ENCODE measurements at regions not wholly inside any gene's neighbourhood (a gene's known extent, or its start where the extent isn't known, plus 50 kb on each side); places are given as distances from the start of the nearest gene placed in this dataset.

DNA sequence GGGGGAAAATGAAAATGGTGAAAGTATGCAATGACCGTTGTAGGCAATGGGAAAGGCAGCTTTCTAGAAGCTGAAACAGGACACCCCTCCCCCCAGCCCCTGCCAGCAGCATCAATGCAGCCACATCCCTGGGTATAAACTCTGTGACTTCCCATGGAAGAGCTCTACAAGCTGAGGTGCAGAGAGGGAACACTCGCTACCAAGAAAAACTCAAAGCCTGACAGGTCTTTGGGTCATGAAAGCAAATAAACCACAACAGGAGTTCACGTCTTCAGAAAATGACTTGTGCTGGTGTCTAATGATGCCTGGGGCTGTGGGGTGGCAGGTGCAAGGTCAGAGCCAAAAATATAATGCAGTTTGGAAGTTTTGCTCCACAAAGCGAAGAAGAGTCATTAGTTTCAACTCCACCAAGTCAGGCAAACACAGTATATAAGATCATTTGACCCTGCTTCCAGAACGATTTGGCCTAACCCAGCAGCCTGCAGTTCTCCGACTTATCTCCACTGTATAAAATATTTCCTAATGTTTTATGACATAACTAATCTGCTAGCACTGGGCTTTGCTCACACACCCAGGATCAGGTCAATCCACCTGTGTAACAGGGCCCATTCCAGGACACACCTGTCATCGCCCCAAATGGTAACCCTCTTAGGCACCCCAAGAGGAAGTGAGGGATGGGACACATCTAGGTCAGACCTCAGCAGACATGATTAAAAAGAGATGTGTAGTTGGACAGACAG lies 102.1 kb downstream of the IRS2 start:
- Histone ChIP-seq H3K4ac (ENCODE audit: low read depth, low read length) (no peak overlapping the region), H3K9ac (ENCODE audit: low read depth, low read length) (no peak overlapping the region), H3K79me1 (ENCODE audit: low read depth in 1 of 2, low read length in 2 of 2) (no peaks in the 10 kb centered on the region), H3K36me3 (ENCODE audit: control insufficient read depth, insufficient read depth, low read length) (no peaks in the 10 kb centered on the region), H3K27ac (ENCODE audit: insufficient read depth, low read length) (no peak overlapping the region), H3K4me3 (ENCODE audit: insufficient read depth, low read depth, low read length) (no peak overlapping the region), H2BK20ac (ENCODE audit: low read depth, low read length) (no peak overlapping the region), H3K4me2 (ENCODE audit: low read depth, low read length) (no peak overlapping the region), H2BK120ac (ENCODE audit: low read depth, low read length) (no peak overlapping the region), H3K9me1 (ENCODE audit: insufficient read depth, low read length) (no peaks in the 10 kb centered on the region), H3K9me3 (ENCODE audit: control insufficient read depth, insufficient read depth, low read length) (no peaks in the 10 kb centered on the region), H4K8ac (ENCODE audit: low read depth in 2 of 2, low read length in 2 of 2) (no peak overlapping the region), H2AK5ac (ENCODE audit: low read depth, low read length) (no peak overlapping the region), H2AFZ (replicated peaks; ENCODE audit: low read length, poor library complexity) (no peak overlapping the region), H3K18ac (ENCODE audit: low read depth, low read length) (no peak overlapping the region), H3K56ac (ENCODE audit: extremely low read depth, insufficient read depth, low read length) (no peak overlapping the region), H3K23ac (ENCODE audit: low read depth, low read length) (no peak overlapping the region), H3K14ac (replicated peaks; ENCODE audit: low read depth, low read length) (no peak overlapping the region), H4K5ac (ENCODE audit: low read depth, low read length) (no peak overlapping the region), H3K27me3 (ENCODE audit: control insufficient read depth, insufficient read depth, low read length) (peaks cover 52% of the 10 kb centered on the region), H4K91ac (ENCODE audit: insufficient read depth, low read depth, low read length) (no peak overlapping the region), H2BK5ac (ENCODE audit: low read depth, low read length, poor library complexity, severe bottlenecking) (no peak overlapping the region), H2BK15ac (ENCODE audit: low read depth, low read length) (no peak overlapping the region), H2AK9ac (replicated peaks; ENCODE audit: low read depth, low read length, poor library complexity) (no peak overlapping the region), H3K4me1 (ENCODE audit: control insufficient read depth, insufficient read depth, low read length) (0 out of 2 replicates have a peak, but pooled peaks cover 2% of the 10 kb centered on the region), H4K20me1 (ENCODE audit: insufficient read depth, low read length) (no peaks in the 10 kb centered on the region)
- no peak for ATAC-seq (ENCODE audit: low read depth)
- TF ChIP-seq CHD1 (IDR thresholded peaks at IDR 0.05; ENCODE audit: low read depth, low read length) = no peak
- TF ChIP-seq, protein P1, sequence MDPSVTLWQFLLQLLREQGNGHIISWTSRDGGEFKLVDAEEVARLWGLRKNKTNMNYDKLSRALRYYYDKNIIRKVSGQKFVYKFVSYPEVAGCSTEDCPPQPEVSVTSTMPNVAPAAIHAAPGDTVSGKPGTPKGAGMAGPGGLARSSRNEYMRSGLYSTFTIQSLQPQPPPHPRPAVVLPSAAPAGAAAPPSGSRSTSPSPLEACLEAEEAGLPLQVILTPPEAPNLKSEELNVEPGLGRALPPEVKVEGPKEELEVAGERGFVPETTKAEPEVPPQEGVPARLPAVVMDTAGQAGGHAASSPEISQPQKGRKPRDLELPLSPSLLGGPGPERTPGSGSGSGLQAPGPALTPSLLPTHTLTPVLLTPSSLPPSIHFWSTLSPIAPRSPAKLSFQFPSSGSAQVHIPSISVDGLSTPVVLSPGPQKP (IDR thresholded peaks at IDR 0.05; ENCODE audit: borderline replicate concordance, low read depth, low read length) = no peak
- TF ChIP-seq NFE2L2 (IDR thresholded peaks at IDR 0.05; ENCODE audit: low read depth, low read length) = no peak
- TF ChIP-seq, protein P2, sequence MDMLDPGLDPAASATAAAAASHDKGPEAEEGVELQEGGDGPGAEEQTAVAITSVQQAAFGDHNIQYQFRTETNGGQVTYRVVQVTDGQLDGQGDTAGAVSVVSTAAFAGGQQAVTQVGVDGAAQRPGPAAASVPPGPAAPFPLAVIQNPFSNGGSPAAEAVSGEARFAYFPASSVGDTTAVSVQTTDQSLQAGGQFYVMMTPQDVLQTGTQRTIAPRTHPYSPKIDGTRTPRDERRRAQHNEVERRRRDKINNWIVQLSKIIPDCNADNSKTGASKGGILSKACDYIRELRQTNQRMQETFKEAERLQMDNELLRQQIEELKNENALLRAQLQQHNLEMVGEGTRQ (IDR thresholded peaks at IDR 0.05; ENCODE audit: low read depth, low read length) = no peak
- TF ChIP-seq POLR2A (IDR thresholded peaks at IDR 0.05; ENCODE audit: low read depth, low read length) = no peak
- TF ChIP-seq MAZ (IDR thresholded peaks at IDR 0.05; ENCODE audit: borderline replicate concordance, low read depth, low read length) = no peak
- no peak for TF ChIP-seq RAD21 (IDR thresholded peaks at IDR 0.05; ENCODE audit: low read length)
- TF ChIP-seq RFX5 (IDR thresholded peaks at IDR 0.05; ENCODE audit: low read depth, low read length) = no peak
- TF ChIP-seq MAFK (IDR thresholded peaks at IDR 0.05; ENCODE audit: low read depth, low read length) = no peak
- no peak for TF ChIP-seq MXI1 (IDR thresholded peaks at IDR 0.05; ENCODE audit: borderline replicate concordance, low read depth, low read length)
- TF ChIP-seq, protein P3, sequence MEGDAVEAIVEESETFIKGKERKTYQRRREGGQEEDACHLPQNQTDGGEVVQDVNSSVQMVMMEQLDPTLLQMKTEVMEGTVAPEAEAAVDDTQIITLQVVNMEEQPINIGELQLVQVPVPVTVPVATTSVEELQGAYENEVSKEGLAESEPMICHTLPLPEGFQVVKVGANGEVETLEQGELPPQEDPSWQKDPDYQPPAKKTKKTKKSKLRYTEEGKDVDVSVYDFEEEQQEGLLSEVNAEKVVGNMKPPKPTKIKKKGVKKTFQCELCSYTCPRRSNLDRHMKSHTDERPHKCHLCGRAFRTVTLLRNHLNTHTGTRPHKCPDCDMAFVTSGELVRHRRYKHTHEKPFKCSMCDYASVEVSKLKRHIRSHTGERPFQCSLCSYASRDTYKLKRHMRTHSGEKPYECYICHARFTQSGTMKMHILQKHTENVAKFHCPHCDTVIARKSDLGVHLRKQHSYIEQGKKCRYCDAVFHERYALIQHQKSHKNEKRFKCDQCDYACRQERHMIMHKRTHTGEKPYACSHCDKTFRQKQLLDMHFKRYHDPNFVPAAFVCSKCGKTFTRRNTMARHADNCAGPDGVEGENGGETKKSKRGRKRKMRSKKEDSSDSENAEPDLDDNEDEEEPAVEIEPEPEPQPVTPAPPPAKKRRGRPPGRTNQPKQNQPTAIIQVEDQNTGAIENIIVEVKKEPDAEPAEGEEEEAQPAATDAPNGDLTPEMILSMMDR (conservative IDR thresholded peaks at IDR 0.05; ENCODE audit: low read depth, low read length) = no peak
- no peak for TF ChIP-seq BHLHE40 (IDR thresholded peaks at IDR 0.05; ENCODE audit: low read depth, low read length)
- in situ Hi-C loops (cut with MboI; ENCODE audit: low sequenced_read_pairs) (no loop called here), intact Hi-C loops (cut with micrococcal nuclease) (no loop called here), dilution Hi-C loops (cut with HindIII; ENCODE audit: low sequenced_read_pairs, unreplicated experiment) (no loop called here)
- ChIA-PET POLR2A (ENCODE audit: unreplicated experiment) (interaction anchor here (0.6 kb wide), 2 partner anchors 29 to 83 kb away, joined by 3 to 4 read pairs; no protein-coding TSS in a partner anchor), CTCF (no interaction called here)
- no peak for DNase-seq
- no TSS peak for BruUV-seq (replicated peaks)
- no CpG with 5 or more reads among the region's 7 CpGs for WGBS, 2 experiments (ENCODE audit: extremely low coverage in 2 of 2, insufficient read length in 1 of 2)

Data from IMR-90 (cell line).